HG02870 (cell line): ENCODE measurements at regions not wholly inside any gene's neighbourhood (a gene's known extent, or its start where the extent isn't known, plus 50 kb on each side); places are given as distances from the start of the nearest gene placed in this dataset.

Experiments used
- ATAC-seq: cut with Tn5 transposase; IDR thresholded peaks from one replicate; pipeline ENCODE4 v1.9.1; 2021; ENCODE audit warnings: mild to moderate bottlenecking, moderate library complexity; ENCODE audit not compliant: unreplicated experiment

GRCh38 chrX:135632353-135632752 lies 81.1 kb upstream of the CT45A1 start:
- peak; percentile 74 for ATAC-seq

- no peak for ATAC-seq
Observed at GRCh38 chrX:135639066-135639780, 74.2 kb upstream of the CT45A1 start.

DNA sequence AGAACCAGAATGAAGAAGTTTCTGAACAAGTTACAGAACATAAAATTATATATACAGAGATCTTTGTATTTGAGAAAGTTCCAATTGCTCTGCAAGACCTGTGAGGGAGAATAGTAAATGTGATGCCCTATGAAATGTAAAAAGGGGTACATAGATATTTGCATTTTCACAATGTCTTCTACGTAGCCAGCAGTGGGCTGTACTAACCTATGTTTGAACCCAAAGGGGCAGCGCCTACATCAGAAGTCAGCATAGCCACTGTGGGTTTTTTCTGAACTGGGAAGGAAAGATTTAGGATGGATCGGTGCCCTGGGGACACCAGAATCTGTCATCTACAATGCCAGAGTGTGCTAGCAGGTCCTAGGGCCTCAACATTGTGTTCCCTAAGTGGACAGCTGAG lies 69.5 kb upstream of the CT45A1 start:
- ATAC-seq, result no peak

GRCh38 chrX:135644624-135645023 lies 68.8 kb upstream of the CT45A1 start:
- no peak for ATAC-seq

- ATAC-seq, result no peak
Observed at GRCh38 chrX:135649029-135649428, 64.4 kb upstream of the CT45A1 start.

GRCh38 chrX:135649561-135649960 lies 63.9 kb upstream of the CT45A1 start:
- ATAC-seq, result no peak

DNA sequence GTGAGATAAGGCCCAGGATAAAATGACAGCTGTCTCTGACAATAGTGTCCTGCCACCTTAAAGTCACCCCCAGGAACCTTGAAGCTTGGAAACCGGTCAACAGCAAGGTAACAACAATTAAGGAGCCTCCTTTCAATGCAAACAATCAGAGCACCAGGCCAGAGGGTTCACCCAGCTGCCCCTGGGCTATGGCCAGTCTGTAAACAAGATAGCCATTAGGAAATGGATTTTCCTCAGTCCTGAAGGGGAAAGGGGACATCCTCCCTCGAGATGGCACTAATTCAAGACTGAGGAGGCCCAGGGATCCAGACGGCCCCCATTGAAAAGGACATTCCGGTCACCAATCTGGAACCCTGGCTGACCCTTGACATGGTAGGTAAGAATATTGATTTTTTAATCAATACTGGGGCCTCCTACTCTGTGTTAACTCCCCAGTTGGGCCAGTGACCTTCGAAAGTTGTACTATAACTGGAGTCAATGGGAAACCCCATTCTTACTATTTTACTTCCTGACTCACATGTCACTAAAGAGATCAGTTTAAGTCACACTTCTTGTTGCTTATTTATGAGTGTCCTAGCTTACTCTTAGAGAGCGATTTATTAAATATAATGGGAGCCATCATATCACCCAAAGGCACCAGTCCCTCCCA lies 61.7 kb upstream of the CT45A1 start:
- no peak for ATAC-seq

DNA sequence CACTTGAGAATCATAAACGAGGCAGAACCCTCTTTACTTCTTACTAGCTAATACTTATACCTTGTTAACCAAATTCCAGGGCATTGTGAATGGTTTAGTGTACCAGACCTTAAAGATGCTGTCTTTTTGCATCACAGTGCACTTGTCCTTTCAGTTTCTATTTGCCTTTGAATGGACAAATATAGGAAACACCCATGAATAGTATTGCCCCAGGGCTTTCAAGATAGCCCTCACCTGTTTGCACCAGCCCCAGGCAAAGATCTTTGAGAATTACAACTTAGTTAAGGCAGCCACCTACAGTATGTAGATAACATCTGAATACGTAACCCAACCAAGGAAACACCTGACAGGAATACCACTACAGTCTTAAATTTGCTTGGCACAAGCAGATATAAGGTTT lies 60.8 kb upstream of the CT45A1 start:
- ATAC-seq, result no peak

DNA sequence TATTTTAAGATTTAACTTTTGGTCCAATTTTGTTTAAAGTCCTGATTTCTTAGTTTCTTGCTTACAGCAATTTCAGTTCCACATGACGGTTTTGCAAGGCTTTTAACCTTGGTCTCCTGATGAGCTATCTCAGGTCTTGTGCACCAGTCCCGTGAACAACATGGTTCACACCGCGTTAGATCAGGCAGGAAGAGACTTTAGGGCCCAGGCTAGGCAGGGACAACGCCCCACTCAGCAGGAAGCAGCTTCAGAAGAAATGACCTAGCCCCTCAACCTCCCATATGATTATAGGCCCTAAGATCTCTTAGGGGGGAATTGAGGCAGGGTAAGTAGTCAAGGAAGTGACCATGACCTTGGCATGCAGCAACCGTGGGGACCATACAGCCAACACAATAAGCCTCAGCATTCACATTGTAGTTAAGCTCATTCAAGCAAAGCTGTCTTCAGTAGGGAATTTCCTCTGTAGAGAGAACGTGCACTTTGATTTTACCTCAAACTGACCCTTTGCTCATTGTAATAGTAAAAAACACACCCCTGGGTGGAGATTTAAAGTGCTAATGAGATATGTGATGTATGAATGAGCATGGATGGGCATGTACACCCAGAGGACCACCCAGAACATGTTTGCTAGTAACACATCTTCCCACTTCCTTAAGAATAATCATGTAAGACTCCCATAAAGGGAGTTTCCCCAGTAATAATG lies 55.3 kb upstream of the CT45A1 start:
- ATAC-seq, result peak; percentile 43
